ENCODE measurements at regions not wholly inside any gene's neighbourhood (a gene's known extent, or its start where the extent isn't known, plus 50 kb on each side); places are given as distances from the start of the nearest gene placed in this dataset.

- Histone ChIP-seq H3K4me1 (ENCODE audit: control insufficient read depth, extremely low read depth, insufficient read depth, low read length) (no peaks in the 10 kb centered on the region), H3K27me3 (ENCODE audit: control insufficient read depth in 2 of 2, insufficient read depth in 2 of 2, low read length in 2 of 2) (peaks cover 0 to 3% of the 10 kb centered on the region in 2 experiments), H3K27ac (ENCODE audit: insufficient read depth, low read depth, low read length) (no peak overlapping the region), H3K9me3 (replicated peaks; ENCODE audit: control insufficient read depth, insufficient read depth, low read length) (no peaks in the 10 kb centered on the region), H3K36me3 (ENCODE audit: control insufficient read depth in 2 of 2, extremely low read depth in 1 of 2, insufficient read depth in 2 of 2, low read length in 2 of 2) (no peaks in the 10 kb centered on the region), H3K9me1 (replicated peaks; ENCODE audit: control insufficient read depth, extremely low read depth, insufficient read depth, low read length) (no peaks in the 10 kb centered on the region), H4K20me1 (replicated peaks; ENCODE audit: control insufficient read depth, extremely low read depth, insufficient read depth, low read length) (no peaks in the 10 kb centered on the region), H3K4me3 (replicated peaks in 1 of 3; ENCODE audit: insufficient read depth in 1 of 3, low read depth in 1 of 3, low read length in 3 of 3) (no peak overlapping the region), H3K79me2 (ENCODE audit: control insufficient read depth, insufficient read depth, low read length) (no peaks in the 10 kb centered on the region), H2AFZ (ENCODE audit: low read depth, low read length) (no peak overlapping the region), H3K9ac (replicated peaks; ENCODE audit: extremely low read depth, insufficient read depth, low read length) (no peak overlapping the region), H3K4me2 (ENCODE audit: insufficient read depth, low read length) (no peak overlapping the region)
- ChIA-PET CTCF (interaction anchor here (0.8 to 4.9 kb wide), 20 partner anchors 11 to 1561 kb away, joined by 3 to 52 read pairs (median 4); partner anchors contain the start of gene PTPRM), POLR2A (interaction anchor here (1.6 kb wide), 1 partner anchor 11 kb away, joined by 7 read pairs; no protein-coding TSS in a partner anchor)
- no TSS peak for BruUV-seq (replicated peaks)
- no peak for TF ChIP-seq JUN (IDR thresholded peaks at IDR 0.05; ENCODE audit: borderline replicate concordance, insufficient read depth, insufficient read length, low read depth)
- TF ChIP-seq, protein P1, sequence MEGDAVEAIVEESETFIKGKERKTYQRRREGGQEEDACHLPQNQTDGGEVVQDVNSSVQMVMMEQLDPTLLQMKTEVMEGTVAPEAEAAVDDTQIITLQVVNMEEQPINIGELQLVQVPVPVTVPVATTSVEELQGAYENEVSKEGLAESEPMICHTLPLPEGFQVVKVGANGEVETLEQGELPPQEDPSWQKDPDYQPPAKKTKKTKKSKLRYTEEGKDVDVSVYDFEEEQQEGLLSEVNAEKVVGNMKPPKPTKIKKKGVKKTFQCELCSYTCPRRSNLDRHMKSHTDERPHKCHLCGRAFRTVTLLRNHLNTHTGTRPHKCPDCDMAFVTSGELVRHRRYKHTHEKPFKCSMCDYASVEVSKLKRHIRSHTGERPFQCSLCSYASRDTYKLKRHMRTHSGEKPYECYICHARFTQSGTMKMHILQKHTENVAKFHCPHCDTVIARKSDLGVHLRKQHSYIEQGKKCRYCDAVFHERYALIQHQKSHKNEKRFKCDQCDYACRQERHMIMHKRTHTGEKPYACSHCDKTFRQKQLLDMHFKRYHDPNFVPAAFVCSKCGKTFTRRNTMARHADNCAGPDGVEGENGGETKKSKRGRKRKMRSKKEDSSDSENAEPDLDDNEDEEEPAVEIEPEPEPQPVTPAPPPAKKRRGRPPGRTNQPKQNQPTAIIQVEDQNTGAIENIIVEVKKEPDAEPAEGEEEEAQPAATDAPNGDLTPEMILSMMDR (IDR thresholded peaks at IDR 0.05; ENCODE audit: extremely low read depth in 1 of 2, insufficient read depth in 1 of 2, low read depth in 1 of 2, low read length in 2 of 2), result peak; percentile 19 to 50
- no peak for FAIRE-seq
- intact Hi-C loops (cut with micrococcal nuclease), result loop anchor here (1.0 kb wide), 1 partner anchor 1208 kb away; no protein-coding TSS in a partner anchor
- peak; percentile 50 for DNase-seq (ENCODE audit: low read depth, low spot score)
- dilution Hi-C loops (cut with MboI; ENCODE audit: extremely low pct_ligation_motif_present, low sequenced_read_pairs), result no loop called here
Measured at GRCh38 chr18:8480506-8481328, 128.5 kb upstream of the RAB12 start.

GRCh38 chr18:8484951-8485350, 124.3 kb upstream of the RAB12 start:
- no peak for DNase-seq (ENCODE audit: low read depth, low spot score)
- H3K9me1 ChIP-seq (replicated peaks; ENCODE audit: control insufficient read depth, extremely low read depth, insufficient read depth, low read length), result no peaks in the 10 kb centered on the region
- no peak overlapping the region for H3K4me3 ChIP-seq (replicated peaks in 1 of 3; ENCODE audit: insufficient read depth in 1 of 3, low read depth in 1 of 3, low read length in 3 of 3)
- TF ChIP-seq EZH2 (IDR thresholded peaks at IDR 0.05; ENCODE audit: borderline replicate concordance, low read depth, low read length, severe bottlenecking) (no peak), POLR2AphosphoS5 (IDR thresholded peaks at IDR 0.05; ENCODE audit: insufficient read depth, low read depth, low read length) (no peak), MYC (IDR thresholded peaks at IDR 0.05; ENCODE audit: low read depth, low read length) (no peak), POLR2A (IDR thresholded peaks at IDR 0.05; ENCODE audit: low read depth, low read length) (no peak), GATA2 (IDR thresholded peaks at IDR 0.05; ENCODE audit: insufficient read depth, insufficient read length, low read depth, low read length) (no peak), JUN (IDR thresholded peaks at IDR 0.05; ENCODE audit: borderline replicate concordance, insufficient read depth, insufficient read length, low read depth) (no peak), FOS (IDR thresholded peaks at IDR 0.05; ENCODE audit: borderline replicate concordance, insufficient read depth, low read length) (no peak)
- TF ChIP-seq, protein P1 (IDR thresholded peaks at IDR 0.05; ENCODE audit: extremely low read depth in 1 of 2, insufficient read depth in 1 of 2, low read depth in 1 of 2, low read length in 2 of 2), result no peak
- TF ChIP-seq, protein P2, sequence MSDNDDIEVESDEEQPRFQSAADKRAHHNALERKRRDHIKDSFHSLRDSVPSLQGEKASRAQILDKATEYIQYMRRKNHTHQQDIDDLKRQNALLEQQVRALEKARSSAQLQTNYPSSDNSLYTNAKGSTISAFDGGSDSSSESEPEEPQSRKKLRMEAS (IDR thresholded peaks at IDR 0.05; ENCODE audit: insufficient read depth, insufficient read length), result no peak
- H3K9me3 ChIP-seq (replicated peaks; ENCODE audit: control insufficient read depth, insufficient read depth, low read length), result no peaks in the 10 kb centered on the region
- H3K4me2 ChIP-seq (ENCODE audit: insufficient read depth, low read length), result no peak overlapping the region
- ChIA-PET CTCF (interaction anchor here (1.0 kb wide), 1 partner anchor 11 kb away, joined by 3 read pairs; no protein-coding TSS in a partner anchor), POLR2A (no interaction called here)
- H2AFZ ChIP-seq (ENCODE audit: low read depth, low read length), result no peak overlapping the region
- no peak overlapping the region for H3K9ac ChIP-seq (replicated peaks; ENCODE audit: extremely low read depth, insufficient read depth, low read length)
- no peak for FAIRE-seq
- no peaks in the 10 kb centered on the region for H3K79me2 ChIP-seq (ENCODE audit: control insufficient read depth, insufficient read depth, low read length)
- intact Hi-C loops (cut with micrococcal nuclease) (no loop called here), dilution Hi-C loops (cut with MboI; ENCODE audit: extremely low pct_ligation_motif_present, low sequenced_read_pairs) (no loop called here)
- H4K20me1 ChIP-seq (replicated peaks; ENCODE audit: control insufficient read depth, extremely low read depth, insufficient read depth, low read length), result no peaks in the 10 kb centered on the region
- H3K27me3 ChIP-seq (ENCODE audit: control insufficient read depth in 2 of 2, insufficient read depth in 2 of 2, low read length in 2 of 2), result peaks cover 0 to 3% of the 10 kb centered on the region in 2 experiments
- no peaks in the 10 kb centered on the region for H3K4me1 ChIP-seq (ENCODE audit: control insufficient read depth, extremely low read depth, insufficient read depth, low read length)
- H3K27ac ChIP-seq (ENCODE audit: insufficient read depth, low read depth, low read length), result no peak overlapping the region
- BruUV-seq (replicated peaks), result no TSS peak
- H3K36me3 ChIP-seq (ENCODE audit: control insufficient read depth in 2 of 2, extremely low read depth in 1 of 2, insufficient read depth in 2 of 2, low read length in 2 of 2), result no peaks in the 10 kb centered on the region
